Raji (cell line): ENCODE measurements at regions not wholly inside any gene's neighbourhood (a gene's known extent, or its start where the extent isn't known, plus 50 kb on each side); places are given as distances from the start of the nearest gene placed in this dataset.

ENCODE experiments used
- POLR2A ChIP-seq: IDR thresholded peaks from 2 replicates; pipeline ENCODE4 v1.6.1; 2011; ENCODE audit warnings: low read depth, low read length, control low read depth; ENCODE audit not compliant: insufficient read depth

GRCh38 chr9:79107911-79108676, 463.7 kb upstream of the TLE4 start:
- no peak for TF ChIP-seq POLR2A

GRCh38 chr9:79111653-79112052, 460.1 kb upstream of the TLE4 start:
- no peak for TF ChIP-seq POLR2A

GRCh38 chr9:79115176-79115575, 456.6 kb upstream of the TLE4 start:
- TF ChIP-seq POLR2A: no peak

- TF ChIP-seq POLR2A: no peak
Observed at GRCh38 chr9:79116041-79116440, 455.7 kb upstream of the TLE4 start.

- TF ChIP-seq POLR2A: no peak
Observed at GRCh38 chr9:79116709-79117108, 455.1 kb upstream of the TLE4 start.

- no peak for TF ChIP-seq POLR2A
Observed at GRCh38 chr9:79120533-79120932, 451.2 kb upstream of the TLE4 start.

- no peak for TF ChIP-seq POLR2A
Observed at GRCh38 chr9:79120941-79121340, 450.8 kb upstream of the TLE4 start.

GRCh38 chr9:79123415-79123814, 448.4 kb upstream of the TLE4 start:
- no peak for TF ChIP-seq POLR2A

- no peak for TF ChIP-seq POLR2A
Observed at GRCh38 chr9:79127661-79128060, 444.1 kb upstream of the TLE4 start.

GRCh38 chr9:79129865-79130480, 441.8 kb upstream of the TLE4 start:
- TF ChIP-seq POLR2A: no peak

- TF ChIP-seq POLR2A: no peak
Observed at GRCh38 chr9:79131246-79131774, 440.5 kb upstream of the TLE4 start.

- TF ChIP-seq POLR2A: no peak
Observed at GRCh38 chr9:79131824-79132377, 439.9 kb upstream of the TLE4 start.

- TF ChIP-seq POLR2A: no peak
Observed at GRCh38 chr9:79134654-79135053, 437.1 kb upstream of the TLE4 start.

- no peak for TF ChIP-seq POLR2A
Observed at GRCh38 chr9:79135681-79136415, 435.9 kb upstream of the TLE4 start.

- no peak for TF ChIP-seq POLR2A
Observed at GRCh38 chr9:79140751-79141150, 431.0 kb upstream of the TLE4 start.
